GM18519 (cell line): ENCODE measurements at regions not wholly inside any gene's neighbourhood (a gene's known extent, or its start where the extent isn't known, plus 50 kb on each side); places are given as distances from the start of the nearest gene placed in this dataset.

Experiments used
- ATAC-seq: cut with Tn5 transposase; IDR thresholded peaks from one replicate; pipeline ENCODE4 v1.9.1; 2021; ENCODE audit warnings: mild to moderate bottlenecking, moderate library complexity; ENCODE audit not compliant: unreplicated experiment, low FRiP score

DNA sequence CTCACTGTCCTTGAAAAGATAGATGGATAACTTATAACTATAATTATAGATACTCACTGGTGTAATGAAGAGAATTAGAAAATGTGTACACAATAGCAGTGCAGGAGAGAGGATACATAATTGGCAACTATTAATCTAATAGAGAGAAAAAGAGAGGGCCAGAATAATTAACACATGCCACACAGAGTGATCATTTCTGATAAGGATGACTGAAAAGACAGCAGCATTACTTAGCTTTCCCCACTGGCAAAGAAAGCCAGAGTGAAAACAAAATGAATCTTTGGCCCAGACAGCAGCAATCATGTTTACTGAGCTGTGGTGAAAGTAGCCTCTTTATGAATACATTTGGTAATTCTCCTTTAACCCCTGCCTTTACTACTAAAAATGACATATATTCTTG lies 493.3 kb upstream of the ROBO1 start:
- no peak for ATAC-seq

DNA sequence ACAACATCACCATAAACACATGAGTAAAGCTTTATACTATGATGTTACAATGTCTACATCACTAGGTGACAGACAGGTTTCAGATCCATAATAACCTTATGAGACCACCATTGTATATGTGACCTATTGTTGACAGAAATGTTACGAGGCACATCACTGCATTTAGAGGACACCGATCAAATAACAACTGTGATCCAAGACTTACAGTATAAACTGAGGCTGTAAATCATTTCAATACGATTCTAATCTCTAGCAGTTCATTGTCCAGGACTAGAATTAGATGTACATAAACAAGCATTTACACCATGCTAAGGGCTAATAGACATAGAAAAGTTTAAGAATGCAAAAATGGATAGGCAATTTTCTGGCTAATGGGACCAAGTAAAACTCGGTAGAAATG lies 491.9 kb upstream of the ROBO1 start:
- ATAC-seq, result no peak

DNA sequence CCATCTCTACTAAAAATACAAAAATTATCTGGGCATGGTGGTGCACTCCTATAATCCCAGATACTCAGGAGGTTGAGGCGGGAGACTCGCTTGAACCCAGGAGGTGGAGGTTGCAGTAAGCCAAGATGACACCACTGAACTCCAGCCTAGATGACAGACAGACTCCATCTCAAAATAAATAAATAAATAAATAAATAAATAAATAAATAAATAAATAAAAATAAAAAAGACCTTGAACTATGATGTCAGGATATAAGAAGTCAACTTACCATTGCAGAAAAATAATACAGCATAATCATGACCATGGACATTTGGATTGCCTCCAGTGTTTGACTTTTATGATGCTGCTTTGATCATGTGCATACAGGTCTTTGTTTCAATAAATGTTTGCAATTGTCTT lies 484.3 kb upstream of the ROBO1 start:
- no peak for ATAC-seq

DNA sequence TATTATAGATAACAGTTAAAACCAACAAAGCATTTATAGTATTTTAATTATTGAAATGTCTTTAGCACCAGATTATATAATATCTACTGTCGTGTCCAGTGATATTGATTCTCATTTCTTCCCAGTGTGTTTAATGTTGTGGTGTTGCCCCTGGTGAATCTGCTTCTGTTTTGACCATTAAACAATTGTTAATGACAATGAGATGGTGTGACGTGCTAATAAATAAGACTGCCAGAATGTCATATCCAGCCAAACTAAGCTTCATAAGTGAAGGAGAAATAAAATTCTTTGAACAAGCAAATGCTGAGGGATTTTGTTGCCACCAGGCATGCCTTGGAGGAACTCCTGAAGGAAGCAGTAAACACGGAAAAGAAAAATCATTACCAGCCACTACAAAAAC lies 480.0 kb upstream of the ROBO1 start:
- no peak for ATAC-seq

DNA sequence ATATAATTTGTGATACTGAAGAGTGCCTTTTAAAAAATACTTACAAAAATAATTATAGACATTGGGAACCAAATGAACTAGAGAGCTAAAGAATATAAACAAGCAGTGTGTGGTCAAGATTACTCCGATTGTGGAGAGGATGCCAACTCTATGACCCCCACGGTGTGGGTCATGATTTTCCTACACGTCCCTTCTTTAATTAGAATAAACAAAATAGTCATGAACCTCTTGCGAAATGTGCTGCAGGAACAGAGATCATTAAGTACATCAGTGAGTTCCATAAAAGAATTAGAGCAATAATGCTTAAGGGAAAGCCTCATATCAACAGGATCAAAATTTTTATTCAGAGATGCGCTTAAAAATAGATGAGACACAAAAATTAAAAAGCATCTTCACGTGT lies 476.6 kb upstream of the ROBO1 start:
- ATAC-seq, result no peak

DNA sequence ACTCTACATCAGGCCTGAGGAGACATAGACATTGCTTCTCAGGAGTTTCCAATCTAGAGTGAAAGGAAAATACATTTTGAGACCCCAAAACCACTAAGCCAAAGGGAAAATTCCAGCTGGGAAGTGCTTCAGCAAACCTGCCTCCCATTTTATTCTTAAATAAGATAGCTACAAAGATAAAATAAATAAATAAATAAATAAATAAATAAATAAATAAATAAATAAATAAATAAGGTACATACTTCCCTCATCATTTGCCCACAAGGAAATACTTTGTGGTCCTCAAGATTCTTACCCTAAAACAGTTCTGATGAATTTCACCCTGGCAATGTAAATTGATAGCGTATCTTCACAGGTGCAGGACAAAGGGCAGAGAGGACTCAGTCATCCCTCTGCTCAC lies 474.0 kb upstream of the ROBO1 start:
- ATAC-seq, result no peak

DNA sequence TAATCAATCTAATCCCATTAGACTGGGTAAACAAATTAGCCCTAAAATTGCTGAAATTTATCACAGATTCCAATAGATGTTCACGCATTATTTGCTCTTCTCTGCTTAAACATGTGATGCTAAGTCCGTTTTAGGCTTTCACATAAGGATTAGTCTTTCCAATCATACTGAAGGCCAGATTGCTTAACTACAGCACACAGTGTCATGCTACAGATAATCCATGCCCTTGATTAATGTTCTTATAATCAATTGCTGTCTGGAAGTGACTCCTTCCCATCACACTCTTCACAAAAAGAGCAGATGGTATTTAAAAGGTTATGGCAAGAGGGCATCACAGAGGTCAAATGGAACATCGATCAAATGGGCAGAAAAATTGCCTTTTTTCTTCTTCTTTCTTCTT lies 471.5 kb upstream of the ROBO1 start:
- ATAC-seq, result no peak

DNA sequence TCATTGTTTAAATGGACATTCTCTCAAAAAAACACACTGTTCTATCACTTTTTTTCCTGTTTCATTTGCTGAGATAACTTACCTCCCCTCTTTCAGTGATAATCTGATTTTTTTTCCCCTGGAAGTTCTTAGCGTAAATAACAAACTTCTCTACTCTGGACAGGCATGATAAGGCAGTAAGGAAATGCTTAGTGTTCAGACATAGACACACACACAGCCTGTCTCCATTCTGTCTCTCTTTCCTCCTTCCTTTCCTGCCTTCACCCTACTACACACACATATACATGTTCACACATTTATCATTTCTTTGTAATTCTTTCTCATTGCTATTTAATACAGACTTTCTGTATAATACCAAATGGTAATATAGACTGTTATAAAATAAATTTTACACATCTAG lies 470.8 kb upstream of the ROBO1 start:
- no peak for ATAC-seq

DNA sequence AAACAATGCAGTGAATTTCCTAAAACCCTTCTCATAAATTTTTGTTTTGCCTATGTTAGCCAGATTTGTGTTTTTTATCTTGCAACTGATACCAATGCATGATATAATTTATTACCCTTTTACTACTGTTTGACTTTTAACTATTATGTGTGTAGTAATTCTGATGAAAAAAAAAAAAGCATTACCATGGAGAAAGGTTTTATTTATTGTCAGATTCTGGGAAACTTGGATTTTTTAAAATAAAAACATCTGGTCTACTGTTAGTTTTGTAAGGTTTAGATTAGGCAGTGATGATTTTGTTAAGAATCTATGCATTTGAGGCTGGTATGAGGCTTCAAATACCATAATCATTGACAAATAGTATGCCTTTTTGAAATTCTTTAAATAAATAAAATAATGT lies 470.4 kb upstream of the ROBO1 start:
- no peak for ATAC-seq

DNA sequence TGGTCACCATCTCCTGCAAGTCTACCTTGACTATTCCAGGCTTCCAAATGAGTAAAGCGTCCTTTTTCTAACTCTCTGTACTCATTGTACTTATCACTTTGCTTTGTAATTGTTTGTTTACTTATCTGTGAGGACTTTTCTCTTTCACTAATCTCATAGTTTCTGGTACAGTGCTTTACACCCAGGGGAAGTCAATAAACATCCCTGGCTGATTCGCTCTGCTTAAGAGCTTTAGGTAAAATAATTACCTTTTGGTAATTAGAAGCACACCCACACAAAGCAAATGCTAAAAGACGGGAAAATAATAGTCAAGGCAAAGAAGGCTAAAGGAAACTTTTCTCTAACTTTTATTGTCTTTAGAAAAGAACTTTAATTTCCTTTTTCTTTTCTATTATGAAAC lies 466.9 kb upstream of the ROBO1 start:
- ATAC-seq, result no peak

DNA sequence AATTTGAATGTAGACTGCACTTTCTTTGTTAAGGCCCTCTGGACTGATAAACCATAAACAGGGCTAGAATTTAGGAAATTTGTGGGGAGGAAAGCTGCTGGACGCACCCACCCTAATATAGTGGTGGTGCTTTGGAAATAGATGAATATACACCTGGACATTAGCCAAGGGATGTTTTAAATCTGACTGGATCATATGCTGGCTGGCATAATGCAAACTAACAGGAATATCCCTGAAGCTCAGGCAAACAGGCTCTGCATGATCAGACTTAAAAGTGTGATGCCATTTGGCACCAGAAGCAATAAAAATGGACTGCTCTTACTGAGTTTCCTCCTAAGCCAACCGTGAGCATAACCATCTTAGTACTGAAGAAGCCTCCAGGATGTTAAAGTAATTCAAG lies 465.8 kb upstream of the ROBO1 start:
- ATAC-seq, result no peak

DNA sequence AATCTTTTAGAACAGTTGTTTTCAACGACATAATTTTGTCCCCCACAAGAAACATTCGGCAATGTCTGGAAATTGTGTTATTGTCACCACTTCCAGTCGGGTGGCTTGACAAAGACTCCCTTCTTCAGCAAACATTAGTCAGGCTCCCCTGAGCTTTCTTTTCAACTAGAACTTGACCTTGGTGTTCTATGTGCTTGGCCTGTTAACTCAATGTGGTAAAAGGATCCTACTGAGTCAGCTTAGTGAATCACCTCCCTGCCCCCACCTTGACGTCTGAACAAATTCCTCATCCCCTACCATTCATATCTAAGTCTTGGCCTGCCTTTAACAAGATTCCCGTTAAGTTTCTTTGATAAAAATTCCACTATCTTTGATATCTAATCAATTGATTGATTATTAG lies 465.0 kb upstream of the ROBO1 start:
- no peak for ATAC-seq

DNA sequence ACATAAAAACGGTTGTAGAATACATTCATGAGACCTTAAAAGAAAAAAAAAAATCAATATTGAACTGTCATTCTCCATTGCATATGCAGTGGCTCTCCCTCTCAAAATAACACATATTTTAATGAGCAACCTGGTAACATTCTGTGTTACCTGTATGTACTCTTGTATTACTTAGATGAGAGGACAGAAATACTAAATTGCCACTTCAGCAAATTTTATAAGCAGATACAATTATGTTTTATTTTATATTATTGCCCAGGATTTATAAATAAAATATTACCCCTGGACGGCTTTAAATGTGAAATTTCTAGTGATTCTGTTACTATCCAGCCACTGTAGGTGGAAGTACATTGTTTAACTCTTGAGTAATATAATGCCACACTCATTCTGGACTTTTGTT lies 463.2 kb upstream of the ROBO1 start:
- no peak for ATAC-seq

DNA sequence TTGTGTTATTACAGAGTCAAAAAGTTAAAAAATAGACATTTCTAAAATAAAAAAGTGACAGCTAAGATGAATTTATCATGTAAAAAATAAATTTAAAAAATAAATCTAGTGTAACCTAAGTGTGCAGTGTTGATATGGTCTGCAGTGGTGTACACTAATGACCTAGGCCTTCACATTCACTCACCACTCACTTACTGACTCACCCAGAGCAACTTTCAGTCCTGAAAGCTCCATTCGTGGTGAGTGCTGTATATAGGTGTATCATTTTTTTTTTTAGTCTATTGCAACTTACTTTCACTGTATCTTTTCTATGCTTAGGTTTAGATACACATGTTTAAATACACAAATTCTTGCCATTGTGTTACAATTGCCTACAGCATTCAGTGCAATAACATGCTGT lies 459.4 kb upstream of the ROBO1 start:
- ATAC-seq, result no peak

DNA sequence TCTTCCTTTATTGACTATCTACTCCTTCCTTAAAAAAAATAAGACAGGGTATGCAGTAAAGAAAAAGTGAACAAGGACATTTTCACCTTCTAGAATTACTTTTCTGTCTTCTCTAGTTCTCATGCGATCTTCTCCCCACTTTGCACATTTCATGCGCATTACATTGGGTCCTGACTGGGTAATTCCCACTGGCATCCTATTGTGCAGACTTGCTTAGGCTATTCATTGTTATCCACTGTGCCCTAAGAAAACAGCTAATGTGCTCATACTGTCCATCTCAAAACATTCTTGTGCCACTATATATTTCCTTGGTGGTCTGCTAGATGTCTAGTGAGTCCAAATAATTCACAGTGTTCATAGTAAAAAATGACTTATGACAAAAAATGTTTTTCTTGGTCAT lies 447.4 kb upstream of the ROBO1 start:
- ATAC-seq, result no peak

DNA sequence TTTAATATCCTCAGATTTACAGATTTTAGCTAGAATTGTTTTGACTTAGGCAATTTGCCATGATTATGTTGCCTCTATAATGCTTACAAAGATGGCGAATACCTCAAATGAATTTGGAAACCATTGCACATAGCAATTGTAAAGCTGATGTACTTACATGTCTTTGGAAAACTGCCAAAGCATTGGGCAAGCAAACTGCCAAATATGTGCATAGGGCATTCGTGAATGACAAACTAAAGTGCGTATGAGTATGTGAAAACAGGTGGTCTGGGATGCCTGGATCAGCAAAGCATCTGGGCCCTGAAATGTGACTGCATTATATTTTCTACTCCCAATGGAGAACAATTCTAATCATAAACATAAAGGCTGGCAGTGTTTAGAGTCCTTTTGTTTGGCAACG lies 445.3 kb upstream of the ROBO1 start:
- ATAC-seq, result no peak

DNA sequence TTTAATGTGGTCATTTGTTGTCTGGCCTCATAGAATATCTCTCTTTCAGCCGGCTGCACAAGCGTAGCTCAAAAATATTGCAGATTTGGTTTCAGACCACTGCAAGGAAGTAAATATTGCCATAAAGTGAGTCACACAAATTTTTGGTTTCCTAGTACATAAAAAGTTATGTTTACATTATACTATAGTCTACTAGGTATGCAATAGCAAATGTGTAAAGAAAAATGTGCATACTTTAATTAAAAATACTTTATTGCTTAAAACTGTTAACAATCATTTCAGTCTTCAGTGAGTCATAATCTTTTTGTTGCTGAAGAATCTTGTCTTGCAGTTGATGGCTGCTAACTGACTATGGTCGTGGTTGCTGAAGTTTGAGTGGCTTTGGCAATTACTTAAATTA lies 425.1 kb upstream of the ROBO1 start:
- no peak for ATAC-seq

DNA sequence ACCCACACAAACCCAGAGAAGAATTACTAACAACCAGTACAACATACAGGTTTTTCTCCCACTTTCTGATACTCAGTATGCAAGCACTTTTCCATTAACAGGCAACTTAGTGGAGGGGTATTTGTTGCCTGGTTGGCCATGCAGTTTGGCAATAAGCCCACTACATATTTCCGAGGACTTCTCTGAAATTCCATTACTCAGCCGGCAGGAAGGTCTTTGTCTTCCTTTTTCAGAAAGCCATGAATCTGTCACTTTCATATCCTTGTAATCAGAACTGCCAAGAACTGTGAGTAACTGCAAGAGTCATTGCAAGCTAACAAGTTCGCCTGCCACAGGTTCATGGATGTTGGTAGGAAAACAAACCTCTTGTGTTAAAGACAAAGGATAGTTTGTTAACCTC lies 422.3 kb upstream of the ROBO1 start:
- ATAC-seq, result no peak

DNA sequence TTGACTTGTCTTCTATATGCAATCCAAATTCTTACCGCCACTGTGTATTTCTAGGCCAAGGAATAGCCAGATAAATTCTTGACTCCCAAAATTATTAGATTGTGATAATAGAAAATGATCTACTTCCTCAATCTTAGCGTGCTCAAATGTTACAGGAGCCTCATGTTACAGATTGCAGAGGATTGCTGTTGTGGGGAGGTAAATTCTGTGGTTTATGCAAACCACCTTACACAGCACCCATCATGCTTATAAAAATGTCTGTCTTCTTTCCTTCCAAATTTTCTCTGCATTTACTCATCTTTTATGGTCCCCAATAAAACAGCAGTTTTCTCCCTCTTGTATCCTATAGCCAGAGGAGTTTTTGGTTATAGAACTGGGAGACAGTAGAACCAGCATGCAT lies 420.2 kb upstream of the ROBO1 start:
- ATAC-seq, result no peak

DNA sequence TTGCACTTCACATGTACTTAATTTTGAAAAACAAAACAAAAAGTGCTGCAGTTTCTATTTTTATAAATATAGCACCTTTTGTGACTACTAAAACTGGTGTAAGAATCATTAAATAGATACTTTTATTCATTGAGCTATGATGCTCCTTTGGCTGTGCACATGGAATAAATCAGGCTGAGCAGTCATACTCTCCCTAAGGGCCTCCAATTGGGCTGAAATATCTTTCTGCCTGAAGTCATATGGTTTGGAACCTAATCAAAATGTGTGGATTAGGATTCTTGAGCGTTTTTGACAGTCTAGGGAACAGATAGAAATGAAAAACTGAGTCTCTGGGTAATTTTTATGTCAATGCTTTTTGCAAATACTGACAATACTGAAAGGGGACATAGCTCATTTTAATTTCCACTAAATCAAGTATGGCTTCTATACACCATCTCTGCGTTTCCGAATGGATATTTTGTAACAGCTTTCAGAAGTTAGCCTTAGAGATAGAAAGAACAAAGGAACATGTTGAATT lies 392.2 kb upstream of the ROBO1 start:
- no peak for ATAC-seq

DNA sequence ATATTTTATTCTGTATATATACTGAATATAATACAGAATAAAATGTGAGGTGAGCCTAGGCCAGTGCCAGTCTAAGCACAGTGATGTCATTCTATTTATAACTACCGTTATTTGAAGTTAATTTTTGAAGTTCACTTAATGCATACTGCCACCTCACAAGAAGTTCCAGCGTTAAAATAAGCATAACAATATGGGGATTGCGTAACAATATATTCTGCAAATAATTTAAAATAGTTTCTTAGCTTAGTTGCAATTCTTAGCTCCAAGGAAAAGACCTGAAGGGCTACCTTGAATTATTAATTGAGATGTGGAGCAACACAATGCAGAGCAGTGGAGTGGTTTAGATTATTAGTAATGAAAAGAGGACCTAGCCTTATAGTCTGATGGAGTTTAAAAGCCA lies 390.5 kb upstream of the ROBO1 start:
- no peak for ATAC-seq

DNA sequence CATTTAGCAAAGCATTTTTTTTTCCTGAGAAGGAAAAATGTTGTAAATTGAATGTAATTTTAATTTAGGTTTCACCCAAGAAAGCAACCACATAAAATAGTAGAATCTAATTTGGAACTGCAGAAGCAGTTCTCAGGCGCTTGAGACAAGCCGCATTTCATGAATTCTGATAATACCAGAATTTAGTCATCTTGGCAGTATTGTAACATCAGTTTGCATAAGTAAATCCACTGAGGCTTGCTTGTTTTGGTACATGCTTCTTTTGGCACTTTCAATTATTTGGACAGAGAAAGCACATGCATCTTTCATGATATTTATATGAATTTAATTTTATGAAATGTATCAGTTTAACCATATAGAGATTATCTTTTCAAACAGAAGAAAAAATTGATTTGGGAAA lies 389.7 kb upstream of the ROBO1 start:
- no peak for ATAC-seq

DNA sequence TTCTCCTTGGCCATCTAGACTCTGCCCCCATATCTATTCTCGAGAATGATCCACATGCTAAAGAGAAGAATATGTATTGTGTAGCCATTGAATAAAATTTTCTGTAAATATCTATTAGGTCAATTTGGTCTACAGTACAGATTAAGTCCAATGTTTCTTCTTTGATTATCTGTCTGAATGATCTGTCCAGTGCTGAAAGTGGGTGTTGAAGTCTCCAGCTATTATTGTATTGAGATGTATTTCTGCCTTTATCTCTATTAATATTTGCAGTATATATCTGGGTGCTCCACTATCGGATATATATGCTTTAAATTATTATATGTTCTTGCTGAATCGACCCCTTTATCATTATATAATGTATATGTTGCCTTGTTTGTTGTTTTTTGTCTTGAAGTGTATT lies 384.9 kb upstream of the ROBO1 start:
- no peak for ATAC-seq

DNA sequence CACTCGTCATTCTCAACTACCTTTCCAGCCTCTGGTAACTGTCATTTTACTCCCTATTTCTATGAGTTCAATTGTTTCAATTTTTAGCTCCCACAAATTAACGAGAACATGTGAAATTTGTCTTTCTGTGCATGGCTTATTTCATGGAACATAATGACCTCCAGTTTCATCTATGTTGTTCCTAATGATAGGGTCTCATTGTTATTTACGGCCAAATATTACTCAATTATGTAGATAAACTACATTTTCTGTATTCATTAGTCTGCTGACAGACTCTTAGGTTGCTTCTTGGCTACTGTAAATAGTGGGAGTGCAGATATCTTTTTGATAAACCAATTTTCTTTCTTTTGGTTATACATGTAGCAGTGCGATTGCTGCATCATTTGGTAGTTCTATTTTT lies 374.9 kb upstream of the ROBO1 start:
- ATAC-seq, result no peak
